Ishikawa (cell line): ENCODE measurements at regions not wholly inside any gene's neighbourhood (a gene's known extent, or its start where the extent isn't known, plus 50 kb on each side); places are given as distances from the start of the nearest gene placed in this dataset.

ENCODE experiments used
- CEBPB ChIP-seq: IDR thresholded peaks from 2 replicates; pipeline ENCODE4 v1.6.1; 2012
- CREB1 ChIP-seq: IDR thresholded peaks from 2 replicates; pipeline ENCODE4 v1.6.1; 2012; ENCODE audit warnings: low read depth
- EGR1 ChIP-seq: IDR thresholded peaks from 2 replicates; pipeline ENCODE4 v1.6.1; 2012
- EP300 ChIP-seq: IDR thresholded peaks from 2 replicates; pipeline ENCODE4 v1.6.1; 2012; ENCODE audit warnings: borderline replicate concordance
- FOXM1 ChIP-seq: IDR thresholded peaks from 2 replicates; pipeline ENCODE4 v1.6.1; 2012; ENCODE audit warnings: low read depth, borderline replicate concordance
- MAX ChIP-seq: IDR thresholded peaks from 2 replicates; pipeline ENCODE4 v1.6.1; 2012
- NFIC ChIP-seq: IDR thresholded peaks from 2 replicates; pipeline ENCODE4 v1.6.1; 2012
- RAD21 ChIP-seq: IDR thresholded peaks from 2 replicates; pipeline ENCODE4 v1.6.1; 2012; ENCODE audit warnings: low read depth
- REST ChIP-seq: IDR thresholded peaks from 2 replicates; pipeline ENCODE4 v1.6.1; 2012; ENCODE audit warnings: low read depth, mild to moderate bottlenecking
- TAF1 ChIP-seq: IDR thresholded peaks from 2 replicates; pipeline ENCODE4 v1.6.1; 2012; ENCODE audit warnings: low read depth, mild to moderate bottlenecking
- TCF12 ChIP-seq: IDR thresholded peaks from 2 replicates; pipeline ENCODE4 v1.6.1; 2012; ENCODE audit warnings: low read depth
- TEAD4 ChIP-seq: IDR thresholded peaks from 2 replicates; pipeline ENCODE4 v1.6.1; 2012
- USF1 ChIP-seq: IDR thresholded peaks from 2 replicates; pipeline ENCODE4 v1.6.1; 2012
- YY1 ChIP-seq: IDR thresholded peaks from 2 replicates; pipeline ENCODE4 v1.6.1; 2012; ENCODE audit warnings: low read depth
- ZBTB7A ChIP-seq: IDR thresholded peaks from 2 replicates; pipeline ENCODE4 v1.6.1; 2012; ENCODE audit warnings: low read depth

GRCh38 chr2:77818186-77818585 is 296.0 kb upstream of the LRRTM4 start:
- no peak for TF ChIP-seq TCF12
- TF ChIP-seq EP300: no peak
- no peak for TF ChIP-seq MAX
- no peak for TF ChIP-seq YY1
- TF ChIP-seq ZBTB7A: no peak
- TF ChIP-seq EGR1: no peak
- no peak for TF ChIP-seq REST
- TF ChIP-seq NFIC: no peak
- no peak for TF ChIP-seq RAD21
- no peak for TF ChIP-seq CEBPB
- TF ChIP-seq FOXM1: no peak
- no peak for TF ChIP-seq CREB1

GRCh38 chr2:77823028-77823427 is 300.9 kb upstream of the LRRTM4 start:
- TF ChIP-seq MAX (no peak), TEAD4 (no peak), RAD21 (no peak)

- TF ChIP-seq TEAD4 (no peak), EP300 (no peak), TCF12 (no peak), NFIC (no peak), REST (no peak), CREB1 (no peak), YY1 (no peak), MAX (no peak), ZBTB7A (no peak), RAD21 (no peak), TAF1 (no peak), EGR1 (no peak), FOXM1 (no peak), CEBPB (no peak), USF1 (no peak)
Measured at GRCh38 chr2:77831060-77831459, 308.9 kb upstream of the LRRTM4 start.

GRCh38 chr2:77831471-77831870 is 309.3 kb upstream of the LRRTM4 start:
- TF ChIP-seq EP300 (no peak), RAD21 (no peak)

- no peak for TF ChIP-seq RAD21
- TF ChIP-seq TEAD4: no peak
- no peak for TF ChIP-seq REST
- no peak for TF ChIP-seq NFIC
- no peak for TF ChIP-seq EGR1
- TF ChIP-seq FOXM1: no peak
- no peak for TF ChIP-seq CREB1
- TF ChIP-seq USF1: no peak
- TF ChIP-seq ZBTB7A: no peak
- TF ChIP-seq TCF12: no peak
- TF ChIP-seq MAX: no peak
- TF ChIP-seq YY1: no peak
- no peak for TF ChIP-seq CEBPB
- no peak for TF ChIP-seq EP300
- no peak for TF ChIP-seq TAF1
Measured at GRCh38 chr2:77831898-77832297, 309.7 kb upstream of the LRRTM4 start.
